PC-3 (cell line): ENCODE measurements at regions not wholly inside any gene's neighbourhood (a gene's known extent, or its start where the extent isn't known, plus 50 kb on each side); places are given as distances from the start of the nearest gene placed in this dataset.

ENCODE experiments used
- CTCF ChIP-seq: fragments of 300-600 bp; sonication (generic); conservative IDR thresholded peaks from 2 replicates; pipeline ENCODE4 v1.5.1; 2017; ENCODE audit warnings: antibody characterized with exemption, low read depth, mild to moderate bottlenecking, low read length
- EZH2 ChIP-seq: fragments of 300-600 bp; sonication (generic); IDR thresholded peaks from one replicate; pipeline ENCODE4 v1.6.1; 2017; ENCODE audit warnings: antibody characterized with exemption, mild to moderate bottlenecking, low read length; ENCODE audit not compliant: unreplicated experiment
- EZH2phosphoT487 ChIP-seq: fragments of 300-600 bp; sonication (generic); IDR thresholded peaks from 2 replicates; pipeline ENCODE4 v1.6.1; 2018; ENCODE audit warnings: mild to moderate bottlenecking, antibody characterized with exemption, low read length, borderline replicate concordance

GRCh38 chr7:51543801-51544553 is 227.4 kb upstream of the COBL start:
- TF ChIP-seq CTCF (no peak), EZH2 (no peak), EZH2phosphoT487 (no peak)
